ENCODE measurements at regions not wholly inside any gene's neighbourhood (a gene's known extent, or its start where the extent isn't known, plus 50 kb on each side); places are given as distances from the start of the nearest gene placed in this dataset.

DNA sequence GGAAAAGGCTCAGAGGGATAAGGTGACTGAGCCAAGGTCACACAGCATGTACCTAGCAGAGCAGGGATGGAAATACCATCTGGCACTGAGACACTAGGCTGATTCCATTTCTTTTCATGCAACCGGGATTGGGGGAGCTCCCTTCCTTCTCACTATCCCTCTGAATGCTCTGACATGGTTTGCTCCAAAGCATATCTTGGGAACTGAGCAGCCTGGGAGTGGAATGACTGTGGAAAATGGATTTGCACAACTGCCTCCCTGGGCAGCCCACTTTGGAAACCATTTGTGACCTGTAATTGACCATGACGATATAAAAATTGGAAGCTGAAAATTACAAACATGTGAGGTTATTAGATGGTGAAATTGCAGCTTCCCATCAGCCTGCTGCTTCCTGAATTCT, 309.0 kb upstream of the CHD6 start:
- TF ChIP-seq POLR2AphosphoS5 (IDR thresholded peaks at IDR 0.05; ENCODE audit: borderline replicate concordance, low read depth, low read length) (no peak), FOXP2 (optimal IDR thresholded peaks at IDR 0.05; ENCODE audit: control extremely low read depth, extremely low read length, insufficient read depth) (no peak), EZH2 (IDR thresholded peaks at IDR 0.05) (no peak)

Data from SK-N-MC (cell line).